DMS114 treated with DMSO at 0.1 percent for 48 hours (cell line): ENCODE measurements at regions not wholly inside any gene's neighbourhood (a gene's known extent, or its start where the extent isn't known, plus 50 kb on each side); places are given as distances from the start of the nearest gene placed in this dataset.
"Not testable (repeated sequence)": the region's sequence is repeated elsewhere in the genome, so short reads cannot be mapped to it uniquely, and the experiment has no call there.

Source experiments
- DNase-seq: peaks from one replicate; lab custom pipeline; 2025; ENCODE audit not compliant: unreplicated experiment; lab: John Stamatoyannopoulos, UW

DNA sequence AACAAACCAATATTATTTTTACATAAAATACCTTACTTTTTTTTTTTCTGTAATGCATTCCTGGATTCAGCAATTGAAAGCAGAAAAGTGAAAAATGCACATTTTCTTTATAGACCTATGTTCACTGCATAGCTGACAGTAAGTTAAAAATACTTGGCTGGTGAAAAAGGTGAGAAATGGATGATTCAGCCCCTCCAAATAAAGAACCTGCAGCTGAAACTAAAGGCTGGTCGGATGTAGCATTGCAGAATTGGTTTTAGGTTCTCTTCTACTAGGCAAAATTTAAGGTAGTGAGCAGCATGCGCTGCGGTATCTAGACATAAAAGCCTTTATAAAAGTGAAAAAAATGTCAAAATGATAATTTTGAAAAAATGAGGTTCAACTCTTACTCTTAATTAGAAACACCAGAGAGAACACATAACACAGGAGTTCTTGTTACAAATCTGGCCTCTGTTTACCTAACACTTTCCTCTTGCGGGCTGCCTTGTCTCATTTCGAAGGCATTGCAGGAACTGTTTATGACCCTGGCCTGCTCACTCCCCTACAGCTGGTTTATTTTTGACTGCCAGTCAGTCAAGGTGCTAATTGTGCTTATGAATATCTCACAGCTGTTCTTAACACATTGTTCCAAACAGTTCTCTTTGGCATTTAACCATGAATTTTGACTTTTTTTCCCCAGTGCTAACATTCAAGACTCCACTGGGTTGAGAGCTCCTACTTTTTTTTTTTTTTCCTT lies 455.4 kb upstream of the TBL1XR1 start:
- DNase-seq = no peak

DNA sequence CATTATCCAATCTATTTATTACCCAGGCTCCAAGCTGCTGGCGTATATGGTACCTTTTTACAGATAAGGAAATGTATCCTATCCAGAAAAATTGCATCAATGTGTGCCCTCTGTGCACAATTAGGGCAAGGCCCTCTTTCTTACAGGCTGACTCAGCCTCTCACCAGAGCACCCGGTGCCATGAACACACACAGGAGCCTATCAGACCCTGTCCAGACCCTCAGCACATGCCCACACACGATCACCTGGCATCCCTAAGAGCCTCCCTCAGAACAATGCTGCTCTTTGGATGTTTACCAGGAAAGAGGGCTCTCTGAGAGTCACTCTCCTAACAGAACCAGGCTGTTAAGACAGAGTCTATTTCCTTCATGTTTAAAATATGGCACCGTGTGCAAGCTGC lies 460.0 kb upstream of the TBL1XR1 start:
- no peak for DNase-seq

DNA sequence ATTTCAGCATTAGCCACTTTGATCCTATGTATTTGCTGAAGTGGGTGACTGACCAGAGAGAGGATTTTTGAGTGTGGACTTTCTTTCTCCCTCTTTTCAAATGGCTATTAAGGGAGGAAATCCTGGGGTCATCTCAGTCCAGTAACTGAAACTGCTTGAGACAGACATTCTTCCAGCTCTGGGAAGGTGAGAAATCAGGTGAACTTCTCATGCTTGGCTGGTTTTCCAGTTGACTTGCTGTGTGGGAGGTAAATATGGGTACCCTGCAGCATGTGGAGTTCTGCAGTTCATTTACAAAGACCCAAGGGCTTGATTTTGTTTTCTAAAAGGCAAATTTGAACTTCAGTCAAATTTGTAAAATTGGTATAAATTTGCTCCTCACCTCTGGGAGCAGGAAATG lies 461.1 kb upstream of the TBL1XR1 start:
- no peak for DNase-seq

DNA sequence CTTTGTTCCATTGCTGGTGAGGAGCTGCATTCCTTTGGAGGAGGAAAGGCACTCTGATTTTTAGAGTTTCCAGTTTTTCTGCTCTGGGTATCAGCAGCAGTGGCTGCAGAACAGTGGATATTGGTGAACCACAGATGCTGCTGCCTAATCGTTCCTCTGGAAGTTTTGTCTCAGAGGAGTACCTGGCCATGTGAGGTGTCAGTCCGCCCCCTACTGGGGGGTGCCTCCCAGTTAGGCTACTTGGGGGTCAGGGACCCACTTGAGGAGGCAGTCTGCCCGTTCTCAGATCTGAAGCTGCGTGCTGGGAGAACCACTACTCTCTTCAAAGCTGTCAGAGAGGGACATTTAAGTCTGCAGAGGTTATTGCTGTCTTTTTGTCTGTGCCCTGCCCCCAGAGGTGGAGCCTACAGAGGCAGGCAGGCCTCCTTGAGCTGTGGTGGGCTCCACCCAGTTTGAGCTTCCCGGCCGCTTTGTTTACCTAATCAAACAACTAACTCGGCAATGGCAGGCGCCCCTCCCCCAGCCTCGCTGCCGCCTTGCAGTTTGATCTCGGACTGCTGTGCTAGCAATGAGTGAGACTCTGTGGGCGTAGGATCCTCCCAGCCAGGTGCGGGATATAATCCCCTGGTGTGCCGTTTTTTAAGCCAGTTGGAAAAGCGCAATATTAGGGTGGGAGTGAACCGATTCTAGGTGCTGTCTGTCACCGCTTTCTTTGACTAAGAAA lies 467.3 kb upstream of the TBL1XR1 start:
- DNase-seq = not testable (repeated sequence)

DNA sequence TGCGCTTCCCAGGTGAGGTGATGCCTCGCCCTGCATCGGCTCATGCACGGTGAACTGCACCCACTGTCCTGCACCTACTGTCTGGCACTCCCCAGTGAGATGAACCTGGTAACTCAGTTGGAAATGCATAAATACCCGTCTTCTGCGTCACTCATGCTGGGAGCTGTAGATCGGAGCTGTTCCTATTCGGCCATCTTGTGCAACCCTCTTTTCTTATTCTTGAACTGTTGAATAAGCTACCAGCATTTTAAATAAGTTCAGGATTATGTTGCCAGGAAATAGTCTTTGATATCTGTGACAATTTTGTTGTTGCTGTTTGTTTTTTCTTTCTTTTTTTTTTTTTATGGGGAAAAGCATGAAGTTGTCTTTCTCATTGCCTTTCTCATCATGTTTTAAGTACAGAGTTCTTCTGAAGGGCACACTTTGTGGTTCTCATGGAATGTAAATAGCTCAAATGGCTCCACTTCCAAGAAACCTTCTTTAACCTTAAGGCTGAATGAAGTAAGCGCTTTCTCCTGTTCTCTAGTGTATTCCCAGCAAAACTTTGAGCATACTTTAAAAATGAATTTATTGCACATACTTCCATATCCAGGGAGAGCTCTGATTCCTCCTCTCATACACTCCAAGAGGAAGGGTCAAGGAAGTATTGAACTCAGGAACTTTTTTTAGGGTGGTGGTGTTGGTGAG lies 468.0 kb upstream of the TBL1XR1 start:
- DNase-seq = no peak

DNA sequence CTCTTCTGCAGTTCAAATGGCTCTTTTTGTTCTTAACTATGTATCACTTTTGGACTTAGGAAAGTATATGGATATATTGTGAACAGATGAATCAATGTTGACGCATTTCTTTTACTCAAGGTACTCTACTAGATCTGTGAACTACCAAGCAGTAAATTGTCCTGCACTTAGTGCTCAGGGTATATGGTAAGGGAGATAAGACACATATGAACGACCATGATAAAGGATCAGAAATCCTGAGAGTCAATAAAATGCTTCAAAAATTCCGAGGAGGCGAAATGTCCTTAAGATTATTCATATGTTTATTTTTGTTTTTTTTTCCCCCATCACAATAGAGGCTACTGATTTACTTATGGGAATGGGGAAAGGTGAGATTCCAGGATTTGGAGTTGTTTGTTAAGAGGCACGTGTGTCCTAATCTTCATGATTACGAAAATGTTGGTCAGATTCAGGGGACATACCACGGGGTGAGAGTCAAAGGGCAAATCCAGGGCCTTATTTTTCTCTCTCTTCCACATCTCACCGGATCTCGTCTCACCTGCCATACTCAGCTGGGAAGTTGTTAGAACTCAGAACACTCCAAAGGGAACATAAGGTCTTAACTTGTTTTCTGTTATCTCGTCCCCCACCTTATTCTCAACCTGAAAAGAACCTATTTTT lies 475.1 kb upstream of the TBL1XR1 start:
- DNase-seq = no peak

DNA sequence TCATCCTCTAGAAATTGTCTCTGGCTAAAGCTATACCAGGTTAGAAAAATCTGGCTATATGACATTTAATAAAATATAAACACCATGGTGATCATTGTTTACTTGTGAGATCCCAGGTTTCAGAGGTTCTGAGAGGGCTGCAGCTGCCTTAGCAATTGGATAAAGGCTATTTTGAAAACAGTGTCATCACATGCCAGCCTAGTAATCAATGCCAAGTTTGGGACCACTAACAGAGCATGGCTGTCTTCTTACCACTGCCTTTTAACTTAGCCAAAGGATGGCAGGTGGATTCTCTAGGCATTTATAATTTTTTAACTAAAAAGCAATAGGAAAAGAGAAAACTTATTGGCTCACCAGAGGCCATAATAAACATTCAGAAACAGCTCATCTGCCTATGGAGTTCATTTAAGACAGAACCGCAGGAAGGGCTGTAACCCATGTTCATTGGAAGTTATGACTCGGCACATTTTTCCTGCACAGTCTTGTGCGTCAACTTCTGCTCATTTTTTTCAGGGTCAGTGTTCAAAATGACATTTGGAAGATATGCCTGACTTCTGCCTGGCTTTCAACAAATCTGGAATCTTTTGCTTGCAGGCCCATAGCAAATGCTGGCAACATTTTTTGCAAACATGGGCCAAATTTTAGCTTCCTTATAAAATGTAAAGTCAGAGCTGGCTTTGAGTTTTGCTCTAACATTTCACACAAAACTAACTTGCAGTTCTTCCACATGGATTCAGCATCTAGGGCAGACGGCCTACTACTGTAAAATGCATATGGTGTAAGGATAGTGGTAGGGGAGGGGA lies 476.0 kb upstream of the TBL1XR1 start:
- DNase-seq = no peak

DNA sequence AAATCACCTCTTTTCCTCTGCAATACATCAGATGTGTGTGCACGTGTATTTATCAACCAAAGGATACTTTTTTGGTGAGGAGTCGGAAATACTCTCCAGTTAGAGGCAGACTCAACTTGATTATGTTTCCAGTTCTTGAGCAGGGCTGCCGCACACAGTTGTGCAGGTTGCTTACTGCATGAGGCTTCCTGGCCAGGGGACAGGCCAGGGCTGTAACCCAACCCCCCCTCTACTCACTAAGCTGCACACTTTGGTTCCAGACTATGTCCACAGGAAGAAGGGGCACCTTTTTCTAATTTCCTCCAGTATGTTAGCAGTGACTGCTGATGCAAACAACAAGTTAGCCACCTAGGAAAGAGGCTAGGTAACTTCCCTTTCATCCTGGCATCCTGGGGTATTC lies 476.9 kb upstream of the TBL1XR1 start:
- no peak for DNase-seq

DNA sequence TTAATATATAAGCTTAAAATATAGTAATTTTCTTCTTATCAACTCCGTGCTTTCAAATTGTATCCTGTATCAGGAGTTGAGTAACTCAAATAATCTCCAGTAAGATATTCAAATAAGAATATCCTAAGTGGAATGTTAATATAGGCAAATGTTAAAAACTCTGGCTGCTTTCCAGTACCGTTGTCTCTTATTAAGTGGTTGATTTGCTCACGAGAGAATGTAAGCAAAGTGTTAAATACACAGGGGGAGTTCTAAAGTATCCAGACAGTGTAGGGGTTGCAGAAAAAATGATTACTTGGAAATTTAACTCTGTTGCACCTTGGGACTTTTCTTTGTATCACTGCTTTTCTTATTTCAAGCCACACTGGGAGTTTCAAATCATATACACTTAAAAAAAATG lies 478.9 kb upstream of the TBL1XR1 start:
- DNase-seq = no peak

DNA sequence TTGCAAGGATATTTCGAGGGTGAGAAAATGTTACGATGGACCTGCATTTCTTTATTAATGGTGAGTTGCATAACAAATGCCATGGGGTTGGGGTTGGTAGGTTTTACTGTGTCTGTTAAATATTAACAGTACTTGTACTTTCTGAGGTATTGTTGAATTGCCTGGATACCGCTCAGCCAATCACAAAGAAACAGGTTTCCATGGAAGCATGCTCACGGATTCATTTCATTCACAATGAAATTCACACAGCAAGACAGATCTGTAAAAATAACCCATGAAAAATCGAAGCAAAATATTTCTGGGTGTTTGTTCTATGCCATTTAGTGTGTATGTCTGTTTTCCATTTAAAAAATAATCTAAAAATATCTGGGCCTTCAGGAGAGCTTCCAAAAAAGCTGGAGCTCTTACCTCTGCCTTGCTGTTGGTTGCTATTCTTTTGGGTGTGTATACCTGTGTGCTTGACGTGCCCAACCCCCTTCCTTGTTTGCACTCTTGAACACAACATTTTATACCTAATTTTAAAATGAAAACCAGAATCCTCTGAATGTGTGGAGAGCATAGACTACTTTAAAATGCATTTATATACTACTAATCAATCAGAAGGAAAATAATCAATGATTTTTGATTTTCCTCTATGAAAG lies 479.8 kb upstream of the TBL1XR1 start:
- no peak for DNase-seq

DNA sequence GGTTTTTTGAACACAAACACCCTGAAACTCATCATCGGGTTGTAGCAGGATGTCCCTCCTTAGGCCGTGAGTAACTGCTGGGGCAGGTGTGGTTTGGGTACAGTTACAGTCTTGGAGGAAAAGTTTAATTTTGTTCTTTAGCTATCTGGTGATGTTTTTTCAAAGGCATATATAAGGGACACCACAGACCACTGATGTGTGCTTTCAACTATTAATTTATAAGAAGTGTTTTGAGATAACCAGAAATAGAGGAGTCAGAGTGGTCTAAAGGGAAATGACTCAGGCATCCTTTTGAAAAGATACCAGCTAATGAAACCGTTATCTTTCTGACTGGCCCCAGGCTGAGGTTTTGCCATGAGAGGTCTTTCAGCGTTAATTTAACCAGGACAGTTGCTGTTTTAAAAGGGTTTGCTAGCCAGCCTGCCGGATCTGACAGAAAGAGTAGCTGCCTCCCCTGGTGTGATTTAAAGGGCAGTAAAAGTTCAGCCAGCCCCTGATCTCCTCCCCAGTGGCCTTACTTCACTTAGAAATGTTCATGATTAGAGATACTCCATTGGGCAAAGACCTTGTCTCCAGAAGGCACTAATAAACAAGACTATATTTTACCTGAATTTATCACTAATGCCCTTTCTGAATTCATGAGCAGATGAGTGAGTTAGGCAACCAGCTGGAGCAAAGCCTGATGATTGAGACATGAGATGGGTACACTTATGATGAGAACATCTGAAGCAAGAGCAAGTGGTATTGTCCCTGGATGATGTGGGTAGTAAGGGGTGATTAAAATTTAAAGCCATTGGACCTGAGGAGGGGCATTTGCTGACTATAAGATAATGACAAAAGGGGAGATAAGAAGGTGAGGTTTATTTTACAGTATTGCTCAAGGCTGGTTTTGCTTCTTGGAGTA lies 482.5 kb upstream of the TBL1XR1 start:
- DNase-seq = no peak

DNA sequence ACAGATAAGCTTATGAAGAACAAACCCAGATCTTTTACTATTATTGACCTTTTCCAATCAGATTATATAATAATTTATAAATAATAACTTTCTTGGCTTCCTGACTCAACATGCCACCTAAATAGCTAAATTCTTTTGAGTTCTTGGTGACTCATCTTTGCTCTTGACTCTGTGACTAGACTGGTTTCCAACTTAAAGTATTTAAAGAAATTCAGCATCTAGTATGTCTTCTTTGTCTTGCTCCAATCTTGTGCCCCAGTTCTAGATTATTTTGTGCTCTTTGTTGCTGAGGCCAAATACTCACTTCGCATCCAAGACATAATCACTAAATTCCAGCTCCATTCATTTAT lies 483.2 kb upstream of the TBL1XR1 start:
- DNase-seq = no peak

DNA sequence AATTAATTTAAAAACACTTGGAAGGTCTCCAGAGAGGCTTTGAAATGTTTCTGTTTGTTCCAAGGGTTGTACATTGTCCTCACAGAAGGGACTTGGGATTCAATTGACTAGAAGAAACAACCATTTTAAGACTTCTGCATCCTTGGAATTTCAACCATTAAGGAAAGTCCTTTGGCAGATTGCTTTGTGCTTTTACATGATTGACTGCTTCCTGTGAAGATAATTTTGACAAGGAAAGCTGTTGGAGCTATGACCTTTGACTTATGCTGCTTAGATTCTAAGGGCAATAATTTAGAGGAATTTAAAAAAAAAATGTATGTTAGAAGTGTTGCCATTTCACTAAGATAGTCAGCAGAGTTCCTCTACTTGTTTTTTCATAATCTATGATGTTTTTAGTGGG lies 483.9 kb upstream of the TBL1XR1 start:
- DNase-seq = no peak

DNA sequence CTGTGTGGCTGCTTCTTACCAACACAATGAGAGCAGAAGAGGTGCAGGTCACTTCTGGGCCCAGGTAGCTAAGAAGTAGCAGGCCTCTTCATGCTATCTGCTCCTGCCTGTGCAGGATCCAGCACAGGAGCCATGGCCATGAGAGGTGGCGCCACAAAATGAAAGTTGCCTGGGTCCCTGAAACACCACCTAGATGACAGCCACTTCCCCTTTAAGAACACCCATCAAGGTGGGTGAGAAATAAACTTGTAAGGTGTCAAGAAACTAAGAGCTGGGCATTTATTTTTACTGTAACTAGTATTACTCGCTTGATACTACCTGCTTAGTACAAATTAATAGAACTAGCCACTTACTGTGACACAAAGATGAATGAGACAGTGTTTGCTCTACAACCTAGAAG lies 484.6 kb upstream of the TBL1XR1 start:
- no peak for DNase-seq

DNA sequence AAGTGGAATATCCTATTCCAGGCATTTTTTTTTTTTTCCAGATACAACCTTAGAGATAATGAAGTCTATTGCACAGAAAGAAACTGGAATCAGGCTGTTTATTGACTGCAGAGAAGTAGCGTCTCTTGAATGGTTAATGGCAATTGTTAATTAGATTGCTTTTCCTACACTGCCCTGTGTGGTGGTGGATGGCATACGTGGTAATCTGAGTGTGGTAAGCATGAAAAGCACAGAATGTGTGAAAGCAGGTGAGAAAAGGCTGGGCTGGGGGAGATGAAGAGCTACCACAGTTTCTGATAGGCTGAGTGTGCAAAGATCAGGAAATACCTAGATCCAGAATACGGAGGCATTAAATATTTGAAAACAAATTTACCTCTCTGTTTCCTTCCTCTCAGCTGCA lies 486.3 kb upstream of the TBL1XR1 start:
- DNase-seq = no peak

DNA sequence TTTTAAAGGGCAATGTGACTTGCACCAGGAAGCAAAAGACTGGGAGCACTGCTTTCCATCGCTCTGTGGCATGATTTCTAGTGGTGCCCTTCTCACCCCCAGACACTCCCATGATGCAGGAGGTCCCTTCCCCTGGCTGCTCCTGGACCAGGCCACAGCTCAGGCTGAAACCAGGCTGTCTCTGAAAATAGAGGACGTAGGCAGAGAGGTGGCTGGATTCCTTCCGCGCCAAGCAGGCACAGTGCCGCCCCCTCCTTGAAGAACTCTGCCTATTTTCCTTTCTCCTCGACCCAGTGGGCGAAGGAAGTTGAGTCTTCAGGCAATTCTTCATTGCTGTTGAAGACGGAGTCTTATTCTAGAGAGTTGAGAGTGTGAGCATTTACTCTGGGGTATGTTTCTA lies 489.4 kb upstream of the TBL1XR1 start:
- DNase-seq = no peak

DNA sequence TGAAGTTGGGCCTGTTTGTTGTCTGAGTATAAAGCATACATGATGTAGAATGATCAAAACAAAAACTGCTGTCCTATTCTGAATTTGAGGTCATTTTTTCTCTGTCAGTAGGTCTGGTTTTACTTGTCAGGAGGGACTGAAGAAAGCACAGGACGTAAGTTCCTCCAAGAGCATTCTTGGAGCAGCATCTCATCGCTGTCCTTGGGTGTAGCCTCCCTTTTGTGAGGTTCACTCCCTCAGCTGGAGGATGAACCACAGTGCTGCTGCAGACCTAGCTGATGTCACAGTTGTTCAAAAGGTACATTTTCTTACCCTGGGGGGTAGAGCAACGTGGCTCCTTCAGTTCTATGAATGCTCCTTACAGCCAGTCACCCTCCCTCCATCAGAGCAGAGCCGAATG lies 490.0 kb upstream of the TBL1XR1 start:
- DNase-seq = no peak

DNA sequence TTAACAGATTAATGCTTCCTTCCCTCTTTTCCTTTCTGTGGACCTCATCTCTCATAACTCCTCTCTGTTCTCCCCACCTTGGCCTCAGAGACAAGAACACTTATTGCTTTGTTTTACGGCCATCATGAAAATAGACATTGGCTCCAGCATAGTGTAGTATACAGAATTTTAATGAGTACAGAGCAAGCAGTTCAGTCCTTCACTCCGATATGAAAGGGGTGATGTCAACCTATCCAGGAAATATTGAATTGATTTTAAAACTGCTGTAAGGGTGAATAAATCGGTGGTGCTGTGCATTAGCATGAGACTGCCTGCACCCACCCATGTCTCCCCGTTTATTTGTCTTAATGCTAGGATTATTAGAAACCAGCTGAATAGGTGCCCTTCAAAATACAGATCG lies 490.9 kb upstream of the TBL1XR1 start:
- no peak for DNase-seq

DNA sequence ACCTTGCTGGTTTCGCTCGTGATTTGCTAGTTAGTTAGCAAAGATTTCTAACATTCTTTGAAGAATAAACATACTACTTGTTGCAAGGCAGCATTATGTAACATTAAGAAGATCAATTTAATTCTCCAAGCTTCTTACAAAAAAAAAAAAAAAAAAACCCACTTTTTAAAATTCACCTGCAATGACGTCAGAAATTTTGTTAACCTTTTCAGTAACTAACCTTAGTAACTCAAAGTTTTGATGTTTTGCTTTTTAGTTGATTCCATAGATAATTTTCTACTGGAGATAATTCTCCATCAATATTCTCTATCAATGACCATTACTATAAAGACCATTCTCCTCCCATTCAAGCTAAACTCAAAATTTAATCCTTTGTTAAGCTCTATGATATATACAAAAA lies 491.8 kb upstream of the TBL1XR1 start:
- DNase-seq = no peak

DNA sequence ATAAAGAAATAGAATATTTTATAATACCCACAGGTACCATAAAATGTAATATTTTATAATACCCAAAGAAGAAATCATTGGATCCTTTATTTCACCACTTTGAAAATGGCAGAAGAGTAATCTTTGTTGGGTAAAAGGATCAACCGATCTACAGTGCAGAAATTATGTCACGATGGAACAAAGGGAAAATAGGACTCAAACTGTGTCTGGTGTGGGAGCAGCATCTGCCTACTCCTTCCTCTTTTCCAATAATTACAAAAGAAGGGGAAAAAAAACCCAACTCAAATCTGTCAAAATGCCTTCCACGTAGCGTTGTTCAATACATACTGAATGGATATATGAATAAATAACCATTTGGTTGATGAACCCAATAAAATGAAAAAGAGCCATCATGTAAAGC lies 492.6 kb upstream of the TBL1XR1 start:
- no peak for DNase-seq
